SK-N-SH treated with all-trans-retinoic acid at 6 μM for 48 hours (cell line): ENCODE measurements at regions not wholly inside any gene's neighbourhood (a gene's known extent, or its start where the extent isn't known, plus 50 kb on each side); places are given as distances from the start of the nearest gene placed in this dataset.

Experiments
- ATAC-seq: fragments of 200-7000 bp; cut with Tn5 transposase; 3 replicates; pipeline ENCODE4 v1.9.1; 2020; ENCODE audit warnings: mild to moderate bottlenecking, moderate library complexity
- ARNTL ChIP-seq: fragments of 450-650 bp; formaldehyde crosslinking; IDR thresholded peaks from 2 replicates; pipeline ENCODE4 v1.5.0; 2020; ENCODE audit warnings: low read depth, mild to moderate bottlenecking, moderate library complexity, borderline replicate concordance
- BACH2 ChIP-seq: fragments of 250-450 bp; sonication (Bioruptor Pico); IDR thresholded peaks from 2 replicates; pipeline ENCODE4 v1.9.0; 2021; ENCODE audit warnings: mild to moderate bottlenecking, borderline replicate concordance
- CSDC2 ChIP-seq: fragments of 250-450 bp; sonication (Bioruptor Pico); IDR thresholded peaks from 2 replicates; pipeline ENCODE4 v1.5.0; 2020; ENCODE audit warnings: mild to moderate bottlenecking, moderate library complexity
- CSRNP3 ChIP-seq: fragments of 250-450 bp; sonication (Bioruptor Pico); IDR thresholded peaks from 2 replicates; pipeline ENCODE4 v1.5.1; 2021; ENCODE audit warnings: mild to moderate bottlenecking, moderate library complexity
- ESRRG ChIP-seq: fragments of 250-450 bp; sonication (Bioruptor Pico); IDR thresholded peaks from 2 replicates; pipeline ENCODE4 v1.6.1; 2021; ENCODE audit warnings: mild to moderate bottlenecking
- GLIS3 ChIP-seq: fragments of 250-450 bp; sonication (Bioruptor Pico); IDR thresholded peaks from 2 replicates; pipeline ENCODE4 v1.5.0; 2020; ENCODE audit warnings: mild to moderate bottlenecking, moderate library complexity
- ISL1 ChIP-seq: fragments of 250-450 bp; sonication (Bioruptor Pico); IDR thresholded peaks from 2 replicates; pipeline ENCODE4 v2.1.2; 2022; ENCODE audit warnings: mild to moderate bottlenecking, moderate library complexity
- POU6F1 ChIP-seq: fragments of 250-450 bp; sonication (Bioruptor Pico); IDR thresholded peaks from 2 replicates; pipeline ENCODE4 v1.8.0; 2021; ENCODE audit warnings: low read depth, mild to moderate bottlenecking, moderate library complexity, borderline replicate concordance
- PPARA ChIP-seq: fragments of 250-450 bp; sonication (Bioruptor Pico); IDR thresholded peaks from 2 replicates; pipeline ENCODE4 v1.5.0; 2020; ENCODE audit warnings: mild to moderate bottlenecking, borderline replicate concordance
- RARB ChIP-seq: fragments of 250-450 bp; sonication (Bioruptor Pico); IDR thresholded peaks from 2 replicates; pipeline ENCODE4 v1.8.0; 2021; ENCODE audit warnings: mild to moderate bottlenecking, moderate library complexity
- SNAI2 ChIP-seq: fragments of 250-450 bp; sonication (Bioruptor Pico); IDR thresholded peaks from 2 replicates; pipeline ENCODE4 v1.5.0; 2020; ENCODE audit warnings: mild to moderate bottlenecking, moderate library complexity
- TOX ChIP-seq: fragments of 250-450 bp; sonication (Bioruptor Pico); IDR thresholded peaks from 2 replicates; pipeline ENCODE4 v1.8.0; 2021; ENCODE audit warnings: mild to moderate bottlenecking, moderate library complexity, borderline replicate concordance
- TSHZ2 ChIP-seq: fragments of 250-450 bp; sonication (Bioruptor Pico); IDR thresholded peaks from 2 replicates; pipeline ENCODE4 v1.5.0; 2020; ENCODE audit warnings: mild to moderate bottlenecking, moderate library complexity
- ZC3H10 ChIP-seq: fragments of 250-450 bp; sonication (Bioruptor Pico); IDR thresholded peaks from 2 replicates; pipeline ENCODE4 v1.5.1; 2021; ENCODE audit warnings: mild to moderate bottlenecking, moderate library complexity
- ZFP3 ChIP-seq: fragments of 250-450 bp; sonication (Bioruptor Pico); IDR thresholded peaks from 2 replicates; pipeline ENCODE4 v1.5.0; 2020; ENCODE audit warnings: mild to moderate bottlenecking, moderate library complexity
- ZNF565 ChIP-seq: fragments of 450-650 bp; formaldehyde crosslinking; conservative IDR thresholded peaks from 2 replicates; pipeline ENCODE4 v1.5.0; 2020; ENCODE audit warnings: low read depth, mild to moderate bottlenecking, moderate library complexity
- ZNF70 ChIP-seq: fragments of 450-650 bp; formaldehyde crosslinking; IDR thresholded peaks from 2 replicates; pipeline ENCODE4 v1.5.0; 2020; ENCODE audit warnings: mild to moderate bottlenecking, moderate library complexity
- TF ChIP-seq, protein P1 (sequence below): fragments of 250-450 bp; sonication (Bioruptor Pico); IDR thresholded peaks from 2 replicates; pipeline ENCODE4 v1.8.0; 2020; ENCODE audit warnings: mild to moderate bottlenecking, moderate library complexity, borderline replicate concordance

DNA sequence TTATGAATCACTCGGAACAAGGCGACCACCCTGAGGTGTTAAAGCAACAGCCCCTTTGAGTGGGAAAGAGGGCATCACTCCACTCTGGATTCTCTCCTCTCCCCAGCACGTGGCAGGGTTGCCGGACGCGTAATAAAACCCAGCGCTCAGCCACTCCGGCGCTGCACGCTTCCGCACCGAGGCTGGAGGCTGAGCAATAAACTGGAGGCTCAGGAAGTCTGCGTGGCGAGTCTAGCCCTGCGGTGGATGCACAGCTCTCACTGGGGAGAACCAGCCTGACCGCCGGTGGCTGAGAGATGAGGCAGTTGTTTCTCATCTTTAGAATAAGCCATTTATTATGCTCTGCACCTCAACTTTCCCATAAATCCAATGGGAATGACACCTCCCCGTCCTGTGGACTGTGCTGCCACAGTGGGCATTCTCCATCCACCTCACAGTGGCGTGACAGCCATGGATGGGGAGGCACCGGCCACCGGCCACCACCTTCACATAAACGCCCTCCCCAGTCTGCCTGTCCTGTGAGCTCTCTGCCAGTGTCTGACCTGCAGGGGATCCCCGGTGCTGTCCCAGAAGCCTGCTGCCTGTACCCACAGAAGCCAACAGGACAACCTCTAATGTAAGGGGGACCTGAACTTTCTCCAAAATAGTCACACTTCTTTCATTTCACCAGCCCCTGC lies 64.2 kb upstream of the GGTLC1 start:
- TF ChIP-seq SNAI2 (CRISPR knock-in tag) (no peak), ZFP3 (CRISPR knock-in tag) (no peak), ARNTL (CRISPR knock-in tag) (no peak), PPARA (no peak), POU6F1 (CRISPR knock-in tag) (no peak), TOX (CRISPR knock-in tag) (no peak), TSHZ2 (no peak), ZNF565 (CRISPR knock-in tag) (no peak), ZNF70 (CRISPR knock-in tag) (no peak), RARB (CRISPR knock-in tag) (no peak), ESRRG (CRISPR knock-in tag) (no peak), CSDC2 (no peak), ZC3H10 (CRISPR knock-in tag) (no peak)
- TF ChIP-seq, all 23 proteins: peak for 0
- no peak for ATAC-seq

DNA sequence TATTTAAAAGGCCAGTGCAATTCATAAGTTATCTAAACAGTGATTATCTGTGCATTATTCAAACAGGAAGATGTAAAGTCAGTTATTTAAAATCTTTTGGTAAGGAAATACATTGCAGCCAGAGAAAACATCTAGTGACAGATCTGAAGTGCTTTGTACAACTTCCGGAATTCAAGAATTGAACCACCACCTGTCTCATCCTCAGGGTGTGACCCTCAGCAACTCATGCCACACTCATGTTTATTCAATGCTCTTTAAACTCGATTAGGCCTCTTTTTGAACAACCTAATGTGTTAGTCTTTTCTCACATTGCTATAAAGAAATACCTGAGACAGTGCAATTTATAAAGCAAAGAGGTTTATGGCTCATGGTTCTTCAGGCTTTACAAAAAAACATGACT lies 62.6 kb upstream of the GGTLC1 start:
- no peak for ATAC-seq
- no peak for TF ChIP-seq GLIS3
- no peak for TF ChIP-seq ZFP3 (CRISPR knock-in tag)
- no peak for TF ChIP-seq ZNF70 (CRISPR knock-in tag)

DNA sequence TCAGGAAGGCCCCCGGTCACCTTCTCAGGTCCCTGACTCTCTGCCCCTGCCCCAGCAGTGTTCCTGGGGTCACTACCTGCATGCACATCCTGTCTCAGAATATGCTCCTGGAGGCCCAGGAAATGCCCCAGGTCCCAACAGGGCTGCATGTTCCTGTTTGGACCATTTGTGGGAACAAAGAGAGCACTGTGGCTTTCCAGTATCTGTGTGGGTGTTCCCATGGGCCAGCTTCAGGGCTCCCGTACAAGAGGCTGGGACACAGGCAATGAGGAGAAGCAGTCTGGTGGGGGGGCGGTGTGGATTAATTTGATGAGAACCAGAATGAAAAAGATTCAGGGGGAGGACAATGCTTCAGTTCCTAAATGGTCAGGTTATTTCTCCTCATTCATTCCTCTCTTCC lies 61.5 kb upstream of the GGTLC1 start:
- no peak for TF ChIP-seq TOX (CRISPR knock-in tag)
- TF ChIP-seq BACH2 (CRISPR knock-in tag) = no peak
- no peak for TF ChIP-seq PPARA
- TF ChIP-seq TSHZ2 = no peak
- TF ChIP-seq, protein P1, sequence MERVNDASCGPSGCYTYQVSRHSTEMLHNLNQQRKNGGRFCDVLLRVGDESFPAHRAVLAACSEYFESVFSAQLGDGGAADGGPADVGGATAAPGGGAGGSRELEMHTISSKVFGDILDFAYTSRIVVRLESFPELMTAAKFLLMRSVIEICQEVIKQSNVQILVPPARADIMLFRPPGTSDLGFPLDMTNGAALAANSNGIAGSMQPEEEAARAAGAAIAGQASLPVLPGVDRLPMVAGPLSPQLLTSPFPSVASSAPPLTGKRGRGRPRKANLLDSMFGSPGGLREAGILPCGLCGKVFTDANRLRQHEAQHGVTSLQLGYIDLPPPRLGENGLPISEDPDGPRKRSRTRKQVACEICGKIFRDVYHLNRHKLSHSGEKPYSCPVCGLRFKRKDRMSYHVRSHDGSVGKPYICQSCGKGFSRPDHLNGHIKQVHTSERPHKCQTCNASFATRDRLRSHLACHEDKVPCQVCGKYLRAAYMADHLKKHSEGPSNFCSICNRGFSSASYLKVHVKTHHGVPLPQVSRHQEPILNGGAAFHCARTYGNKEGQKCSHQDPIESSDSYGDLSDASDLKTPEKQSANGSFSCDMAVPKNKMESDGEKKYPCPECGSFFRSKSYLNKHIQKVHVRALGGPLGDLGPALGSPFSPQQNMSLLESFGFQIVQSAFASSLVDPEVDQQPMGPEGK (CRISPR knock-in tag) = no peak
- no peak for TF ChIP-seq ISL1 (CRISPR knock-in tag)
- no peak for TF ChIP-seq CSRNP3 (CRISPR knock-in tag)
- TF ChIP-seq RARB (CRISPR knock-in tag) = no peak
- ATAC-seq = no peak
